ENCODE measurements at regions not wholly inside any gene's neighbourhood (a gene's known extent, or its start where the extent isn't known, plus 50 kb on each side); places are given as distances from the start of the nearest gene placed in this dataset.

DNA sequence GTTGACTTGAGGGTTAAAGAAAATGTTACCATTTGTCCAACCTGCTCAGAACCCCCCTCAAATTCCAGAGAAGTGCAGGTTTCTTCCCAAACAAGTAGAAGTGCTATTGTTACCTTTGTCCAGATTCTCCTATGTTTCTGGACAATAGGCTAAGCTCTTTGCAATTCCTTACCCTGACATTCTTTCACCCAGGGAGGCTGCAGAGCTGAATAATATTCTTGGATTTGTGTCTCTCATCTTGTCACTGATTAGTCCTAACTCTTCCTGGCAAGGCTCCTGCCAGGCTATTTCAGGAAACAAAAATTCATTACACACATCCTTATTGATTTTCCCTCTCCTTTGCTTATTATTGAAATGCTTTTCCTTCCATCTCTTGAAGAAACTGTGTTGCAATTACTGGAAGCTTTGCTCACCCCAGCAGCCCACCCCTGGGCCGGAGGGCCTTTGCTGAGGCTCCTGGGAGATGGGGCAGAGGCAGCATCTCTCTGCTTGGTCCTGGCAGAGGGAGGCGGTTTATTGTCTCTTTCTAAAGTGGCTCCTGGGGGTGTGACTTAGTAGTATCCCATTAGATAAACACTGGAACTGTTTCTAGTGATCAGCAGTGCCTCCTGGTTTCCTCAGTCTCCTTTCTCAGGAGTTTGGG is 207.5 kb upstream of the PELI2 start:
- no peak overlapping the region for H3K27ac Mint-ChIP-seq (ENCODE audit: unreplicated experiment)
- Histone ChIP-seq H3K4me3 (ENCODE audit: low read depth, low read length) (no peak overlapping the region), H3K4me1 (no peaks in the 10 kb centered on the region), H3K36me3 (ENCODE audit: control insufficient read depth, insufficient read depth, low read length) (no peaks in the 10 kb centered on the region), H3K9me3 (no peaks in the 10 kb centered on the region), H3K27me3 (replicated peaks; ENCODE audit: control insufficient read depth, insufficient read depth, low read length) (no peaks in the 10 kb centered on the region)
- BruUV-seq (replicated peaks): no TSS peak
- no peaks in the 10 kb centered on the region for H3K9me3 Mint-ChIP-seq (ENCODE audit: unreplicated experiment)
- H3K4me3 Mint-ChIP-seq (ENCODE audit: unreplicated experiment): no peak overlapping the region
- no peak for DNase-seq
- ChIA-PET CTCF (no interaction called here), POLR2A (no interaction called here)
- no peaks in the 10 kb centered on the region for H3K36me3 Mint-ChIP-seq (ENCODE audit: insufficient read depth, unreplicated experiment)
- intact Hi-C loops (cut with micrococcal nuclease; ENCODE audit: unreplicated experiment): no loop called here
- H3K4me1 Mint-ChIP-seq (ENCODE audit: low read depth, unreplicated experiment): no peaks in the 10 kb centered on the region
- H3K27me3 Mint-ChIP-seq (ENCODE audit: insufficient read depth, unreplicated experiment): no peaks in the 10 kb centered on the region
- TF ChIP-seq, protein P1, sequence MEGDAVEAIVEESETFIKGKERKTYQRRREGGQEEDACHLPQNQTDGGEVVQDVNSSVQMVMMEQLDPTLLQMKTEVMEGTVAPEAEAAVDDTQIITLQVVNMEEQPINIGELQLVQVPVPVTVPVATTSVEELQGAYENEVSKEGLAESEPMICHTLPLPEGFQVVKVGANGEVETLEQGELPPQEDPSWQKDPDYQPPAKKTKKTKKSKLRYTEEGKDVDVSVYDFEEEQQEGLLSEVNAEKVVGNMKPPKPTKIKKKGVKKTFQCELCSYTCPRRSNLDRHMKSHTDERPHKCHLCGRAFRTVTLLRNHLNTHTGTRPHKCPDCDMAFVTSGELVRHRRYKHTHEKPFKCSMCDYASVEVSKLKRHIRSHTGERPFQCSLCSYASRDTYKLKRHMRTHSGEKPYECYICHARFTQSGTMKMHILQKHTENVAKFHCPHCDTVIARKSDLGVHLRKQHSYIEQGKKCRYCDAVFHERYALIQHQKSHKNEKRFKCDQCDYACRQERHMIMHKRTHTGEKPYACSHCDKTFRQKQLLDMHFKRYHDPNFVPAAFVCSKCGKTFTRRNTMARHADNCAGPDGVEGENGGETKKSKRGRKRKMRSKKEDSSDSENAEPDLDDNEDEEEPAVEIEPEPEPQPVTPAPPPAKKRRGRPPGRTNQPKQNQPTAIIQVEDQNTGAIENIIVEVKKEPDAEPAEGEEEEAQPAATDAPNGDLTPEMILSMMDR (IDR thresholded peaks at IDR 0.05; ENCODE audit: insufficient read depth in 1 of 2, low read depth in 1 of 2, low read length in 1 of 2, severe bottlenecking in 1 of 2, unreplicated experiment in 1 of 2): no peak

DNA sequence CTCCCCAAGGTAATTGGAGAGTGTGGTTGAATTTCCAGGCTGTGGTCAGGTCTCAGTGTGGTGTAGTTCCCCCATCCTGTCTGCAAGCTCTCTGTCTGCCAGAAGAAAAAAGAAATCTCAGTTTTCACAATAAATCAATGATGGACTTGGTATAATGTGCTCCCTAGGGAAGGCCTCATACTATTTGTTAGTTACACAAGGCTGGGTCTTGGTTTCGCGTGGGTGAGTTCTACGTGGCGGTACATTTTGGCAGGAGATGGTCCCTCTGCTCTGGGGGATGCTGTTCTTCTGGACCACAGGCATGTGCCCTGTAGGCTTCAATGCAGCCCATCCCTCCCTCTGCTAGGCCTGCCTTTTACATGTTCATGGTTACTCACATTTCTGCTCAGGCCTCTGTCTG is 206.4 kb upstream of the PELI2 start:
- TF ChIP-seq, protein P1 (IDR thresholded peaks at IDR 0.05; ENCODE audit: insufficient read depth in 1 of 2, low read depth in 1 of 2, low read length in 1 of 2, severe bottlenecking in 1 of 2, unreplicated experiment in 1 of 2): no peak
- Mint-ChIP-seq H3K4me3 (ENCODE audit: unreplicated experiment) (no peak overlapping the region), H3K27me3 (ENCODE audit: insufficient read depth, unreplicated experiment) (no peaks in the 10 kb centered on the region), H3K27ac (ENCODE audit: unreplicated experiment) (no peak overlapping the region), H3K36me3 (ENCODE audit: insufficient read depth, unreplicated experiment) (no peaks in the 10 kb centered on the region), H3K9me3 (ENCODE audit: unreplicated experiment) (no peaks in the 10 kb centered on the region), H3K4me1 (ENCODE audit: low read depth, unreplicated experiment) (no peaks in the 10 kb centered on the region)
- ChIA-PET POLR2A (no interaction called here), CTCF (no interaction called here)
- Histone ChIP-seq H3K4me3 (ENCODE audit: low read depth, low read length) (no peak overlapping the region), H3K27me3 (replicated peaks; ENCODE audit: control insufficient read depth, insufficient read depth, low read length) (no peaks in the 10 kb centered on the region), H3K36me3 (ENCODE audit: control insufficient read depth, insufficient read depth, low read length) (no peaks in the 10 kb centered on the region), H3K4me1 (no peaks in the 10 kb centered on the region), H3K9me3 (no peaks in the 10 kb centered on the region)
- DNase-seq: no peak
- no TSS peak for BruUV-seq (replicated peaks)
- intact Hi-C loops (cut with micrococcal nuclease; ENCODE audit: unreplicated experiment): no loop called here

- POLR2A ChIA-PET: no interaction called here
- H3K9me3 Mint-ChIP-seq (ENCODE audit: unreplicated experiment): no peaks in the 10 kb centered on the region
- BruUV-seq (replicated peaks): no TSS peak
Measured at GRCh38 chr14:55912344-55912743, 205.9 kb upstream of the PELI2 start.

More at GRCh38 chr14:55912344-55912743, 205.9 kb upstream of the PELI2 start:
- DNase-seq: no peak
- intact Hi-C loops (cut with micrococcal nuclease; ENCODE audit: unreplicated experiment): no loop called here
- no peaks in the 10 kb centered on the region for H3K27me3 Mint-ChIP-seq (ENCODE audit: insufficient read depth, unreplicated experiment)
- H3K4me1 ChIP-seq: no peaks in the 10 kb centered on the region
- CTCF ChIA-PET: no interaction called here
- H3K9me3 ChIP-seq: no peaks in the 10 kb centered on the region
- no peak overlapping the region for H3K4me3 Mint-ChIP-seq (ENCODE audit: unreplicated experiment)
- H3K36me3 ChIP-seq (ENCODE audit: control insufficient read depth, insufficient read depth, low read length): no peaks in the 10 kb centered on the region
- no peak overlapping the region for H3K27ac Mint-ChIP-seq (ENCODE audit: unreplicated experiment)
- no peaks in the 10 kb centered on the region for H3K4me1 Mint-ChIP-seq (ENCODE audit: low read depth, unreplicated experiment)
- no peak overlapping the region for H3K4me3 ChIP-seq (ENCODE audit: low read depth, low read length)
- TF ChIP-seq, protein P1 (IDR thresholded peaks at IDR 0.05; ENCODE audit: insufficient read depth in 1 of 2, low read depth in 1 of 2, low read length in 1 of 2, severe bottlenecking in 1 of 2, unreplicated experiment in 1 of 2): no peak
- no peaks in the 10 kb centered on the region for H3K36me3 Mint-ChIP-seq (ENCODE audit: insufficient read depth, unreplicated experiment)
- H3K27me3 ChIP-seq (replicated peaks; ENCODE audit: control insufficient read depth, insufficient read depth, low read length): no peaks in the 10 kb centered on the region
